ENCODE measurements at regions not wholly inside any gene's neighbourhood (a gene's known extent, or its start where the extent isn't known, plus 50 kb on each side); places are given as distances from the start of the nearest gene placed in this dataset.

DNA sequence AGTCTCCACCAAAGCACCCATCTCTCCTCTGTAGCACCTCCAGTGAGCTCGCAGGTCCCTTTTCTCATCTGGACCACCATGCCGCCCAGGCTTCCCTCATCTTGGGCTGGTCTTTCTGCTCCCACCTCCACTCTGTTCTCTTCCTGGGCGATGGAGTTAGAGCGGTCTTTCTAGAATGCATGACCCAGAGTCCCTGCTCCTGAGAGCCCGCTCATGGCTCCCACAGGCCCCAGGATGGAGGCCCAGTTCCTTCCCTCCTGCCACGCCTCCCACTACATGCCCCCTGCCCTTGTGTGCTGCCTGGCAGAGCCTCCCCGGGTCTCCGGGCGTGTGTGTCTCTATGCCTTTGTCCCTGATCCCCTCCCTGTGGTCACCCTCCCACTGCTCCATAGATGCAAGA lies 100.7 kb upstream of the RTL1 start:
- no peak for DNase-seq (ENCODE audit: low spot score)

DNA sequence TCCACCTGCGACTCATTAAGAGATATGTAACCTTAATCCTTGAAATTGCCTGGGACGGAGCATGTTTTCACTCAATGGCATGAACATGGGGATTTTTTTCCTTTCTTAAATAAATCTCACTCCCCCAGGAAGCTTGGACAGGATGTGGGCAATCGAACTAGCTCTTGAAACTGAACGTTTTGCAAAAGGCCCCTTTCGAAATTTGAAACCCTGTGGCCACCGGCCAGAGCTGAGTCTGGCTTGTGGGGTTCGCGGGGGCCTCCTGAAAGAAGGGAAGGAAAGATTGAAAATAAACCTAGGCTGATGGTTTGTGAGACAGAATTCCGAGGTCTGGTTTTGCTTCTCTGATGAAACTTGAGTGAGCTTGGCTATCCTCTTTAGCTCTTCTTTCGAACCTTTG lies 101.4 kb upstream of the RTL1 start:
- DNase-seq (ENCODE audit: low spot score): no peak

DNA sequence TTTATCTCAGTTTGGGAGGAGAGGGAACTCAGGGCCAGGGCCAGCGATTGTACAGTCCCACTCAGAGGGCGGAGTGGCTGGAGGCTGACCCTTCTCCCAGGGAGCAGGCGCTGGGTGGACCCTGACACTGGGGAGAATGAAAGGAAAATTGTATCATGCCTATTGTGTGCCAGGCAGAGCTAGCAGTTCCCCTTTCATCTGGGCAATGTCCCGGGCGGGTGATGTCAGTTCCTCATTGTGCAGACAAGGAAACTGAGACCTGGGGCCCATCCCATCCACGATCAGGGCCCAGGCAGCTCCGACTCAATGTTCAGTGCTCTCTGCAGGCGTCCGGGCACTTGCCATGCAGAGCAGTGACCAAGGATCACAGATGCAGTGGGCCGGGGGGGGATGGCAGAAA lies 101.9 kb upstream of the RTL1 start:
- DNase-seq (ENCODE audit: low spot score): no peak

DNA sequence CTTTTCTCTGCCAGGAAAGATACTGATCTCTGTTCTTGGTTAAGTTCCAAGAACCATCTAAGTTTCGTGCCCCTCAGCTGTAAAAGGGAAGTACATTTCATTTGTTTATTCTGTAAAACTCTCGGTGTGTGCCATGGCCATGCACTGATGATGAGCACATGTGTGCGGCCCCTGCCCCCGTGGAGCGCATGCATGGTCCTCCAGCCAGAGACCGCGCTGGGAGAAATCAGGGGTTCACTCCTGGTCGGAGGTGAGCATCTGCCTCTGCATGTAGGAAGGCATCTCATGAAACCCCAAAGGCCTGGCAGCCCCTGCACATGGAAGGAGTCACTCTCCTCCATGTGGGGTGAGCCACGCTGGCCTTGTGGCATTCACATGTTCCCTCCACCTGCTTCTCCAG lies 102.5 kb upstream of the RTL1 start:
- no peak for DNase-seq (ENCODE audit: low spot score)

DNA sequence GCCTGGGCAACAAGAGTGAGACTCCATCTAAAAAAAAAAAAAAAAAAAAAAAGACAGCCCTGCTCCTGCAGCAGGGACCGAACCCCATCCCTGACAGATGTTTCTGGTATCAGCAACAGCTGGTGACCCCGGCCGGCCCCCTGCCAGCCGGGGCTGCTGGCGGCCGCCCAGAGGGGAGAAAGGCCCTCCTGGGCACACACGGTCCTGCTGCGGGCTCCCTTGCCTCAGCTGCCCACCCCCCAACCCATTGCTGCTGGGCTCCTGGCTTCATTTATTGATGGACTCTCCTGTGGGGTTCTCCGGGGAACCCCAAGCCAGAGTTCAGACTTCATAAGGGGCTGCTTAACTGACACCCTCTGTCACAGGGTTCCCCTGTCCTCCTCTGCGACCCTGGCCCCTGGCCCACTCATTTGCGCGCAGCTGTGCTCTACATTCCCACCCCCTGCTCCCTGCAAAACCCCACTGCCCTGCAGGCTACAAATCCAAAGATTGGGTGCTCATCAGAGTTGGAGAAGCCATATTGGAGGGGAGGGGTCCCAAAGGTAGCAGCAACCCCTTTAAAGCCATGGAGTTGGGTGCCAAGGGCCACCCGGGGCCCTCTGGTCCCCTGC lies 103.6 kb upstream of the RTL1 start:
- DNase-seq (ENCODE audit: low spot score): no peak

DNA sequence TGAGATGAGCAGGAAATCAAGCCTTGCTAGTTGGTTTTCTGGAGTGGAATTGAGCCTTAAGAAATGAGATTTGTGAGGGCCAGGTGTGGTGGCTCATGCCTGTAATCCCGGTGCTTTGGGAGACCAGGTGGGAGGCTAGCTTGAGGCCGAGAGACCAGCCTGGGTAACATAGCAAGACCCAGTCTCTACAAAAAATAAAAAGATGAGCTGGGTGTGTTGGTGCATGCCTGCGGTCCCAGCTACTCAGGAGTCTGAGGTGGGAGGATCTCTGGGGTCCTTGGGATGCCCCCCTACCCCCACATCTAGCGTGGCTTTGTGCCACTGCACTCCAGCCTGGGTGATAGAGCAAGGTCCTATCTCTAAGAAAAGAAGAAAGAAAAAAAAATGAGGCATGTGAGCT lies 104.2 kb upstream of the RTL1 start:
- no peak for DNase-seq (ENCODE audit: low spot score)

DNA sequence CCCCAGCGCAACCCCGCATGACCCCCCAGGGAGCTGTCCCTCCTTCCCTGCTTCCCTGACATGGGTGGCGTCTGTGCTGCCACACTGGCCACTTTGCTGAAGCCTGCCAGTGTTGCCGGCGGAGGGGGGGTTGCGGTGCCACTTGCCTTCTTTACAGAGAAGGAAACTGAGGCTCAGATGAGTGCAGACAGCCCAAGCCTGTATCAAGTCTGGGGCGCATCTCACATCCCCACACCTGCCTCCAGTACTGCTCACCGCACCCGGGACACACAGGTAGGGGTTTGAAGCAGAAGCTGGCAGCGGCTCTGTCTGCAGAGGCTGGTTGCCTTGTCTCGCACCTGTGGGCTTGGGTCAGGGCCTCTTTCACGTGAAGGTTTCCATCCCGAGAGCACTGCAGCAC lies 104.7 kb upstream of the RTL1 start:
- no peak for DNase-seq (ENCODE audit: low spot score)

DNA sequence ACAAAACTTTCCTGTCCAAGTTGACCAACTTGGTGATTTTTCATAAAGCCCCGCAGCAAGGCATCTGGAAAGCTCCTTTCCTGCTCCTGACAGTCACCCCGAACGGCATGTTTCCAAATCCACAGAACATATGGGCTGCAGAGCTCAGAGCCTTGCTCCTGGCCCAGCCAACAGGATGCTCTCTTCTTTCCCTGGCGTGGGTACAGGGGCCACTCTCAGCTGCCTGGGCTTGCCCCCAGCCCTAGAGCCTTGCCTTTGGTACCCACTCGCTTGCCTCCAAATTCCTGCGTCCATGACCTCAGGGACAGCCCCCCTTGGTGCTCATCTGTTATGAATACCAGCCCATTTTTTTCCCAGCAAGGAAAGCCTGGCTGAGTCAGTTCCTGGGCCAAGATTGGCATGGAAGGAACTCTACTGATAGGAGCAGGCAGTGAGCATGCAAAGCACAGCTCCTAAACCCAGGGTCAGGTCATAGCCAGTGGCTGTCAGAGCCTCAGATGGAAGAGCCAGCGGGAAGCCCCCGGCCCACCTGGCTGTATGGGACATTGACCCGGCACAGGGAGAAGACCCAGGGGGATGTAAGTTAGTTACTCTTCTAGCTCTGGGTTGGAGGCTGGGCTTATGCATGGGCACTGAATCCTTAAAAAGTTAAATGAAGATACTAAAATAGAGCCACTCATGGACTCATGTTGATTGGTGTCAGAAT lies 105.3 kb upstream of the RTL1 start:
- DNase-seq (ENCODE audit: low spot score): no peak

DNA sequence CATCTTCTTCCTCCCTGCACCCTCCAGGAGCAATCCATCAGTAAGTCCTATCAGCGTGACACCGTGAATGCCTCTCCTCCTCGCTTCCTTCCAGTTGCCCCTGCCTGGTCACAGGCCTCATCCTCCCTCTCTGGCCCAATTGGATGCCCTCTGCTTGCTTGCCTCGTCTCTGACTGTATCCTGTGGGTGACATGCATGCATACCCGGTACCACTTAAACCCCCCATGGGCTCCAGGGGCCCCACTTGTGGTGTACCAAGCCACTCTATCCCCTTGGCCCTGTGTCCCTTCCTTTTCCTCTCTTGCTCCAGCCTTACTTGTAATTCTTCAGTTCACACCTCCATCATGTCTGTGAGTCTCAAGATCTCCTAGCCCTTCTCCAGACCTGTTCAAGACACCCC lies 106.0 kb upstream of the RTL1 start:
- no peak for DNase-seq (ENCODE audit: low spot score)

DNA sequence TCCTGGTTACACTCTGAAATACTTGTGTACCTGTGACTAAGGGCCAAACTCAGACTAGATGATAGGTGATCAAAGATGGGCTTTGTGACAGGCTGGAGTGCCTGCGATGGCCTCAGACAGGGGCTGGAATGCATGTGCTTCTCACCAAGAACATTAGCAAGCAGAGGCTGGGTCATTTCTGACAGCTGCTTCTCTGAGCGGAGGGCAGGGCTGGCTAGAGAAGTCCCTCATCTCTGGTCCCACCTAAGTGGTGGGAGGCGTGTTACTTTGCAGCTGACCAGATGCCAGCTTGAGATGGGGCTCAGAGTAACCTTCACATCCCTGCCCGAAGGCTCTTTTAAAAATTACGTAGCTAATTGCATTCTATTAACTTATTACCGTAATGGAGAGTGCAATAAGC lies 106.8 kb upstream of the RTL1 start:
- DNase-seq (ENCODE audit: low spot score): no peak

DNA sequence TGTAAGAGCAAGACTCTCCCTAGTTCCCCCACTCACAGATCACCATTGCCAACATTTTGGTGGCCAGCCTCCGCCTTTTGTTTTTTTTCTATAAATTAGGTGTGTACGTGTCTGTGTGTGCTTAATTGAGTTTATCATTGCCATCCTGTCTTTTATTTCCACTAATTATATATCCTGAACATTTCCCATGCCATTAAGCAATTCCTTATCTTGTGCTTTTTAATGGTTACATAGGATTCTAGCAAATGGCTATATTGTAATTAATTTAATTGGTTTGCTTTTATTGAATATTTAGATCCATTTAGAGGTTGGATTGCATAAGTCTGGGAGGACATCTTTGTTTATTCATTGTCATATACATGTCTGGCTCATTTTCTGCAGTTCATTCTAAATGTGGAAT lies 107.3 kb upstream of the RTL1 start:
- DNase-seq (ENCODE audit: low spot score): no peak

DNA sequence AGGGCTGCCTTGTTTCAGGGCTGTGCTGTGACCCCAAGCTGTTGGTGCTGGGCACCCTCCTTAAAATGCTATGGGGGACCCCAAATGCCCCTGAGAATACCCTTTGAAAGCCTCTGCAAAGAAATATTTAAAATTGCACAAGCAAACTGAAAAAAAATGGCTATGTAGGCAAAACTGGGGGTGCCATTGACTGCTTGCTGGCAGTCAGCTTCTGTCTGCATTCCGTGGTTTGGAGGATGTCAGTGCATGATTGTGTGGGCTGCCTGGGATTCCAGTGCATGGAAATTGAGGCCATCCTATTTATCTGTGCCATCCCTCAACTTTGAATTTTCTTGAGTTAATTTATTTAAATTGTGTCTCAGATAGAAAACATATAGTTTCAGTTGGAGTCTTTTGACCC lies 113.7 kb upstream of the RTL1 start:
- DNase-seq (ENCODE audit: low spot score): no peak

DNA sequence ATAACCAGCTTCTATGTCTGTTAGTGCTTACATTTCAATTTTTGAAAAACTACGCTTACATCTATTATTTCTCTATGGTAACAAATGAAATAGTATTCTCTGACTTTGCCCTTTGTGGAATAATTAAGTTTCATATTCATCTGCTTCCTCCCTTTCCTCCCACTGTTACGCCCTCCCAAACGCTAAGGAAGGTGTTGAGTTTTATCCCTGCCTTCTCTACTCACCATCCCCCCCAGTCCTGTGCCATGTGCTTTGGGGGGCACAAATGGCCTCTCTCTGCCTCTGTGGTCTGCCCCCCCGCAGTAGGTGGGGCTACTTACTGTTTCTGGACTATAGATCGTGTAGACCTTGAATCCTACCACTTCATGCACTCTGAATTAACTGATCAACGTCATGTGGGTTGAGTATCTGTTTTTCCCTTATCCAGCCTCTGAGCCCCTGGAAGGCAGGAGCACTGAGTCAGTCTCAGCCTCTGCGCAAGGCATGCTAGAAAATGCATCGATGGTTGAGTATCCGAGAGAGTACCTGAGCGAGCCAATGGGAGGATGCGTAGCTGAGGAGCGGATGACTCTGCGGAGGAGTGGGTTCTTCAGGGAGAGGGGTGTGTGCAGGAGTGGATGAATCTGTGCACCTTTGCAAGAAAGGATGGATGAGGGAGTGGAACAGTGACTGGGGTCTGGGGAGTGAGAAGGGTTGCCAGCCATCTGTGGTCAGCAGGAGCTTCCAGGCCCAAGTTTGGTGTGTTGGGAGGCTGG lies 114.5 kb upstream of the RTL1 start:
- no peak for DNase-seq (ENCODE audit: low spot score)

DNA sequence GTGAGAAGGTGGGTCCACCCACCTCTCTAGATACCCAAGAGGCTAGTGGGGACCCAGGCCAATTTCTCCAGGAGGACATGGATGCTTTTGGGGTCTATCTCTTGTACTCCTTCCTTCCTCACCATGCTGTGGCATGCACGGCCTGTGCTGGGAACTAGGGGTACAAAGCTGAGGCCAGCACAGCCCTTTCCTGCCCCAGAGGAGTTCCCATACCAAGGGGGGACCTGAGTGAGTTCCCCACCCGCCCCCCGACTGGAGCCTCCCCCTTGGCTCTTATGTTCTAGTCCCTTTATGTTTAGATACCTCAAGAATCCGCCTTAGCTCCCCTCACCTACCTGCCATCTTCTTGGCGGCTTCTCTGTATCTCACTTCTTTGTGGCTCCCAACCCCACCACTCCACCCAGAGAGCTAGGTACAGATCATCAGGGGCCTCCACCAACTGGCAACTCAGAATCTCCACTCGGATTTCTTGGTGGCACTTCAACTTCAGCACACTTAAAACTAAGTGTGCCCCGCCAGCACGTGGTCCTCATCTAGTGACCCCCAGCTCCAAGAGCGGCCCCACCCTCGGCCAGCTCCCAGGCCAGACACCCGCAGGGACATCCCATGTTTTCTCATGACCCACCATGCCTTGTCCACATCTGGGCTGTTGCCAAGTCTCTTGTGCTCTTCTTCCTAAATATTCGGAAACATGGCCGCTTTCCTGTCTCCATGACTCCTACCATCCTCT lies 115.2 kb upstream of the RTL1 start:
- DNase-seq (ENCODE audit: low spot score): no peak

DNA sequence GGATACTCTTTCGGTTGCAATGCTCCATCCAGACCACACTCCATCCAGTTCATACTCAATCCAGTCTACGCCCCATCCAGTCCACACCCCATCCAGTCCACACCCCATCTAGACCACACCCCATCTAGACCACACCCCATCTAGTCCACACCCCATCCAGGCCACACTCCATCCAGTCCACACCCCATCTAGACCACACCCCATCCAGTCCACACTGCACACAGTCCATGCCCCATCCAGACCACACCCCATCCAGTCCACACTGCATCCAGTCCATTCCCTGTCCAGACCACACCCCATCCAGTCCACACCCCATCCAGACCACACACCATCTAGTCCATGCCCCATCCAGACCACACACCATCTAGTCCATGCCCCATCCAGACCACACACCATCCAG lies 116.0 kb upstream of the RTL1 start:
- DNase-seq (ENCODE audit: low spot score): no peak

DNA sequence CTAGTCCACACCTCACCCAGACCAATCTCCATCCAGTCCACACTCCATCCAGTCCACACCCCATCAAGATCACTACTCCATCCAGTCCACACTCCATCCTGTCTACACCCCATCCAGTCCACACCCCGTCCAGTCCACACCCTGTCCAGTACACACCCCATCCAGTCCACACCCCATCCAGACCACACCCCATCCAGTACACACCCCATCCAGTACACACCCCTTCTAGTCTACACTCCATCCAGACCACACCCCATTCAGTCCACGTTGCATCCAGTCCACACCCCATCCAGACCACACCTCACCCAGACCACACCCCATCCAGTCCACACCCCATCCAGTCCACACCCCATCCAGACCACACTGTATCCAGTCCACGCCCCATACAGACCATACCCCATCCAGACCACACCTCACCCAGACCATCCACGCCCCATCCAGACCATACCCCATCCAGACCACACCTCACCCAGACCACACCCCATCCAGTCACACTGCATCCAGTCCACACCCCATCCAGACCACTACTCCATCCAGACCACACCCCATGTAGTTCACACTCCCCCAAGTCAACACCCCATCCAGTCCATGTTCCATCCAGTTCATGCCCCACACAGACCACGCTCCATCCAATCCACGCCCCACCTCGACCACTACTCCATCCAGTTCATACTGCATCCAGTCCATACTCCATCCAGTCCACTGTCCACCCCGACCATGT lies 116.6 kb upstream of the RTL1 start:
- no peak for DNase-seq (ENCODE audit: low spot score)

DNA sequence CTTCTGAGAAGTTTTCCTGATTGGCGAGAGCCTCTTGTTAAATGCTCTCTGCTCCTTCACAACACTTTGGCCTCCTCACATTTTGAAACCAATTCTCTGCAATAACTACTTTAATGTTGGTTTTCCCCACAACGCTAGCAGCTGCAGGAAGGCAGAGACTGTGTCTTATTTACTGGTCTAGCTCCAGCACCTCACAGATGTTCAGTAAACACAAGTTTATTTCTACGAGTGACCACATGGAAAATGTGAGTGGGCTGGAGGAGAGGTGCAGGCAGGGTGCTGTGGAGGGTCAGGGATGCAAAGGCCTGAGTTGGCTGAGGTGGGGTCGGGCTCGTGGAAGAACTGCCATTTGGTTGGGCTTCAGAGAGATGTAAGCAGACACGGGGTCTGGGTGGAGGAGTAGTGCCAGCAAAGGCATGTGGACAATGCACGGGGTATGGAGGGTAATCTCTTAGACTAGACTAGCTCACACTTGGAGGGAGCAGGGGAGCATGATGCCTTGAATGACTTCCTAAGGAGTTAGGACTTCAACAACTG lies 117.4 kb upstream of the RTL1 start:
- DNase-seq (ENCODE audit: low spot score): no peak

DNA sequence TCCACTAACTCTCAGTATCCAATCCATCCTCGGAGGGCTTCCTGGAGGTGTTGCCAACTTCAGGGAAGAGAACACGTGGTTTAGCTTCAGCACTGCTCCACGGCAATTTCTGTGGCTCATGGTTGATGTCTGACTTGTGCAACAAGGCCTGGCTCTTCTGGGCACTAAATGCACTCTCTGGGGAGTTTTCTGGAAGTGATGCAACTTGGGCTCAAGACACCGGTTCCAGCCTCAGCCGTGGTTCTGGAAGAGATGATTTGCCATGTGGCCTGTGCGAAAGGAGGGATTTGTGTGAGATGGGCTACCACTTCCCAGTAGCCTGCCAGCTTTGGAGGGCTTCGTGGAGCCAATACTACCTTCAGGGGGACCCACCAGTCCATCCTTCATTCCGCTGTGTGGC lies 118.6 kb upstream of the RTL1 start:
- no peak for DNase-seq (ENCODE audit: low spot score)

DNA sequence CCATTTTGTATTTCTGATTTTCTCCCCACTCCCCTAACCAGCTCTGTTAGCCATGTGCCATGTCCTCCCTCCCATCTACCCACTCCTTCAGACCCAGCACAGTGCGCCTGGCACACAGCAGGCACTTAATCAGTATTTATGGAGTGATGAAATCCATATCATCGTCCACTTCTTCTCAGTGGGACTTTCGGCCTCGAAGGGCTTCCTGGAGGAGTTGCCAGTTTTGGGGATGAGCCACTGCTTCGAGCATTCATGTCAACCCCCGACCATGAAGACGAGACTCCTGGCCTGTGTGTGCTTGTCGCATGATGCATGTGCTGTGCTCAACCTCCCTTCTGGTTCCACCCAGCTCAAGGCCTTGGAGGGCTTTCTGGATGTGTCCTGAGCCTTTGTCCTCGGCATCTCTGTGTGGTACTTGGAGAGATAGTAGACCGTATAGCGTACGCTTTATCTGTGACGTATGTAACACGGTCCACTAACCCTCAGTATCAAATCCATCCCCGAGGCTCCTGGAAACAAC lies 119.5 kb upstream of the RTL1 start:
- no peak for DNase-seq (ENCODE audit: low spot score)

DNA sequence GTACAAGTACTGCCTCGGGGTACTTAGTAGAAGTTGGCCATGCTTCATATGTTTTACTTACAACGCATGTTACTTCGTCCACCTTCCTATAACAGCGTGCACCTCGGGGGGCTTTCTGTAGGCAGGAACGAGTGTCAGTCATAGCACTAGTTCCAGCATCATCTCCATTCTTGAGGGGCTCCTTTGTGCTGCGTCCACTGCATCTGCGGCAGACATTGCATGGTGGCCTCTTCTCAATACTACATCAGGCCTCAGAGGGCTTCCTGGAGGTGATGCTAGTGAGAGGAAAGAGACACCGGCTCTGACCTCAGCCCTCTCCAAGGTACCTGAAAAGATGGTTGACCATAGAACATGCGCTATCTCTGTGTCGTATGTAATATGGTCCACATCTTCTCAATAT lies 121.2 kb upstream of the RTL1 start:
- no peak for DNase-seq (ENCODE audit: low spot score)

DNA sequence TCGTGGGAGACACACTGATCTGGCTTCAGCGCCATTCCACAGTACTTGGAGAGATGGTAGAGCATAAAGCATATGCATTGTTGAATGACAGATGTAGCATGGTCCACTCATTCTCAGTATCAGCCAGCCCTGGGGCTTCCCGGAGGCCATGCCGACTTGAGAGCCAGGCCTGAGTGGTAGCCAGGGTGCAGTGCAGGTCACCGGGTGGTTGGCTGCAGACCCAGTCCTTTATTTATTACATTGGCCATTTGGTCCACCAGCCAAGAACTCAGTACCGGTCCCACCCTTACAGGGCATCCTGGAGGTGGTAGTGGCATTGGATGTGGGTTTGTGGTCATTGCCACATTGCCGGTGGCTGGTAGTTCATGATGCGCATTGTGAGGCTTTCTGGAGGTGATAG lies 121.6 kb upstream of the RTL1 start:
- DNase-seq (ENCODE audit: low spot score): no peak

DNA sequence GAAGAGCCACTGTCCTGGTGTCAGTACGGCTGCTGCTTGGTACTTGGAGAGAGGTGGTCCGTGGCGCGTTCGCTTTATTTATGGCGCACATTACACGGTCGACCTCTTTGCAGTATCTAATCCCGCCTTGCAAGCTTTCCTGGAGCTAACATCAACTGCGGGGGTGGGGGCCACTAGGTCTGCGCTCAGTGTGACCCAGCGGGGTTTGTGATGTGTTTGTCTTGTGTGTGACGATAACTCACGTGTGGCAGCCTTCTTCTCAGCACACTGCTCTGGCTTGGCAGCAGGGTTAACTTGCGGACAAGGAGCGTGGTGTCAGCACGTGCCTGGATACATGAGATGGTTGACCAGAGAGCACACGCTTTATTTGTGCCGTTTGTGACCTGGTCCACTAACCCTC lies 122.2 kb upstream of the RTL1 start:
- DNase-seq (ENCODE audit: low spot score): no peak

Data from SW480 (cell line).